GM23338 (cell line): ENCODE measurements at regions not wholly inside any gene's neighbourhood (a gene's known extent, or its start where the extent isn't known, plus 50 kb on each side); places are given as distances from the start of the nearest gene placed in this dataset.

Experiments
- CREB1 ChIP-seq: fragments of 250-450 bp; sonication (Bioruptor Pico); IDR thresholded peaks from 2 replicates; pipeline ENCODE4 v1.5.0; 2020; ENCODE audit warnings: low read depth, mild to moderate bottlenecking, moderate library complexity
- EZH2 ChIP-seq: fragments of 200-600 bp; sonication (generic); IDR thresholded peaks from one replicate; pipeline ENCODE4 v1.8.0; 2017; ENCODE audit warnings: antibody characterized with exemption, mild to moderate bottlenecking, low read depth; ENCODE audit not compliant: unreplicated experiment
- EZH2phosphoT487 ChIP-seq: fragments of 200-600 bp; sonication (generic); IDR thresholded peaks from one replicate; pipeline ENCODE4 v1.8.1; 2018; ENCODE audit warnings: antibody characterized with exemption; ENCODE audit not compliant: unreplicated experiment
- NANOG ChIP-seq: IDR thresholded peaks from 2 replicates; pipeline ENCODE4 v1.6.1; 2016; ENCODE audit warnings: antibody characterized with exemption, borderline replicate concordance
- POLR2AphosphoS5 ChIP-seq: IDR thresholded peaks from 2 replicates; pipeline ENCODE4 v1.6.1; 2016; ENCODE audit warnings: antibody characterized with exemption, low read depth
- REST ChIP-seq: IDR thresholded peaks from one replicate; pipeline ENCODE4 v1.6.1; 2018; ENCODE audit warnings: antibody characterized with exemption; ENCODE audit not compliant: unreplicated experiment
- ZNF331 ChIP-seq: fragments of 250-450 bp; sonication (Bioruptor Pico); IDR thresholded peaks from 2 replicates; pipeline ENCODE4 v1.5.0; 2020; ENCODE audit warnings: low read depth, mild to moderate bottlenecking, moderate library complexity
- TF ChIP-seq, protein P1 (sequence below), 2 experiments: fragments of 200-600 bp in 1 of 2; sonication (generic) in 1 of 2; conservative IDR thresholded peaks; 2 replicates each; pipeline versions ENCODE4 v1.5.1 to v1.6.1; 2016 to 2017; ENCODE audit warnings: antibody characterized with exemption in 2 of 2, low read depth in 2 of 2, mild to moderate bottlenecking in 2 of 2, moderate library complexity in 1 of 2

GRCh38 chr18:51637881-51638280 is 440.4 kb upstream of the MEX3C start:
- TF ChIP-seq, protein P1, sequence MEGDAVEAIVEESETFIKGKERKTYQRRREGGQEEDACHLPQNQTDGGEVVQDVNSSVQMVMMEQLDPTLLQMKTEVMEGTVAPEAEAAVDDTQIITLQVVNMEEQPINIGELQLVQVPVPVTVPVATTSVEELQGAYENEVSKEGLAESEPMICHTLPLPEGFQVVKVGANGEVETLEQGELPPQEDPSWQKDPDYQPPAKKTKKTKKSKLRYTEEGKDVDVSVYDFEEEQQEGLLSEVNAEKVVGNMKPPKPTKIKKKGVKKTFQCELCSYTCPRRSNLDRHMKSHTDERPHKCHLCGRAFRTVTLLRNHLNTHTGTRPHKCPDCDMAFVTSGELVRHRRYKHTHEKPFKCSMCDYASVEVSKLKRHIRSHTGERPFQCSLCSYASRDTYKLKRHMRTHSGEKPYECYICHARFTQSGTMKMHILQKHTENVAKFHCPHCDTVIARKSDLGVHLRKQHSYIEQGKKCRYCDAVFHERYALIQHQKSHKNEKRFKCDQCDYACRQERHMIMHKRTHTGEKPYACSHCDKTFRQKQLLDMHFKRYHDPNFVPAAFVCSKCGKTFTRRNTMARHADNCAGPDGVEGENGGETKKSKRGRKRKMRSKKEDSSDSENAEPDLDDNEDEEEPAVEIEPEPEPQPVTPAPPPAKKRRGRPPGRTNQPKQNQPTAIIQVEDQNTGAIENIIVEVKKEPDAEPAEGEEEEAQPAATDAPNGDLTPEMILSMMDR (conservative IDR thresholded peaks at IDR 0.05; ENCODE audit: low read depth in 2 of 2), result no peak
- no peak for TF ChIP-seq POLR2AphosphoS5
- no peak for TF ChIP-seq EZH2
- TF ChIP-seq CREB1 (CRISPR knock-in tag), result no peak
- TF ChIP-seq EZH2phosphoT487, result no peak
- TF ChIP-seq REST, result no peak
- TF ChIP-seq ZNF331 (CRISPR knock-in tag), result no peak
- no peak for TF ChIP-seq NANOG
